ENCODE measurements at regions not wholly inside any gene's neighbourhood (a gene's known extent, or its start where the extent isn't known, plus 50 kb on each side); places are given as distances from the start of the nearest gene placed in this dataset.

DNA sequence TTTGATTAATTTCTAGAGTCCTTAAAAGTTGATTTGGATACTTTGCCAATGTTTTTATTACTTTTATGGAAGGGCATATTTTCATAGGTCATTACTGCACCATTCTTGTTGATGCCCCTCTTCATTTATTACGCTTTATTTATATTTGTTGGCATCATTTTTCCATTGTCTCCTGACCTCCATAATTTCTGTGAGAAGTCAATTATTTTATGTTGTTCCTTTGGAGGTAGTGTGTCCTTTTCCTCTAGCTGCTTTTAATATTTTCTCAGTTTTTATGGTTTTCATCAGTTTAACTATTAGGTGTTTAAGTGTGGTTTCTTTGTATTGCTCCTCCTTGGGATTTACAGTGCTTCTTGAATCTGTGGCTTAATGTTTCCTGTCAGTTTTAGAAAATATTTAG lies 134.9 kb downstream of the SAMD9 start:
- ChIA-PET POLR2A (no interaction called here), CTCF (interaction anchor here (1.2 kb wide), 1 partner anchor 8 kb away, joined by 3 read pairs; no protein-coding TSS in a partner anchor)
- no peak overlapping the region for H3K4me3 ChIP-seq (ENCODE audit: low read depth, low read length)
- DNase-seq (ENCODE audit: low read depth, low spot score) = no peak
- TF ChIP-seq, protein P1, sequence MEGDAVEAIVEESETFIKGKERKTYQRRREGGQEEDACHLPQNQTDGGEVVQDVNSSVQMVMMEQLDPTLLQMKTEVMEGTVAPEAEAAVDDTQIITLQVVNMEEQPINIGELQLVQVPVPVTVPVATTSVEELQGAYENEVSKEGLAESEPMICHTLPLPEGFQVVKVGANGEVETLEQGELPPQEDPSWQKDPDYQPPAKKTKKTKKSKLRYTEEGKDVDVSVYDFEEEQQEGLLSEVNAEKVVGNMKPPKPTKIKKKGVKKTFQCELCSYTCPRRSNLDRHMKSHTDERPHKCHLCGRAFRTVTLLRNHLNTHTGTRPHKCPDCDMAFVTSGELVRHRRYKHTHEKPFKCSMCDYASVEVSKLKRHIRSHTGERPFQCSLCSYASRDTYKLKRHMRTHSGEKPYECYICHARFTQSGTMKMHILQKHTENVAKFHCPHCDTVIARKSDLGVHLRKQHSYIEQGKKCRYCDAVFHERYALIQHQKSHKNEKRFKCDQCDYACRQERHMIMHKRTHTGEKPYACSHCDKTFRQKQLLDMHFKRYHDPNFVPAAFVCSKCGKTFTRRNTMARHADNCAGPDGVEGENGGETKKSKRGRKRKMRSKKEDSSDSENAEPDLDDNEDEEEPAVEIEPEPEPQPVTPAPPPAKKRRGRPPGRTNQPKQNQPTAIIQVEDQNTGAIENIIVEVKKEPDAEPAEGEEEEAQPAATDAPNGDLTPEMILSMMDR (IDR thresholded peaks at IDR 0.05; ENCODE audit: insufficient read depth, low read length, missing control alignments) = no peak

DNA sequence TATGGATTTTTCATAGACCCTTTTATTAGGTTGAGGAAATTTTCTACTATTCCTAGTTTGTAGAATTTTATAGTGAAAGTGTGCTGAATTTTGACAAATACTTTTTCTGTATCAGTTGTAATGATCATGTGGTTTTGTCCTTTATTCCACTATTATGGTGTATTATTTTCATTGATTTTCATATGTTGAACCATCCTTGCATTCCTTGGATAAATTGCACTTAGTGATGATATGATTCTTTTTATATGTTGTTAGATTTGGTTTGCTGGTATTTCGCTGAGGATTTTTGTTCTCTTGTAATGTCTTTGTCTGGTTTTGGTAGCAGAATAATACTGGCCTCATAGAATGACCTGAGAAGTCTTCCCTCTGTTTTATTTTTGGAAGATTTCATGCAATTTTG lies 140.6 kb upstream of the CDK6 start:
- H3K4me3 ChIP-seq (ENCODE audit: low read depth, low read length) = no peak overlapping the region
- CTCF ChIA-PET = no interaction called here
- TF ChIP-seq, protein P1 (IDR thresholded peaks at IDR 0.05; ENCODE audit: insufficient read depth, low read length, missing control alignments) = no peak
- DNase-seq (ENCODE audit: low read depth, low spot score) = no peak
- POLR2A ChIA-PET = no interaction called here

DNA sequence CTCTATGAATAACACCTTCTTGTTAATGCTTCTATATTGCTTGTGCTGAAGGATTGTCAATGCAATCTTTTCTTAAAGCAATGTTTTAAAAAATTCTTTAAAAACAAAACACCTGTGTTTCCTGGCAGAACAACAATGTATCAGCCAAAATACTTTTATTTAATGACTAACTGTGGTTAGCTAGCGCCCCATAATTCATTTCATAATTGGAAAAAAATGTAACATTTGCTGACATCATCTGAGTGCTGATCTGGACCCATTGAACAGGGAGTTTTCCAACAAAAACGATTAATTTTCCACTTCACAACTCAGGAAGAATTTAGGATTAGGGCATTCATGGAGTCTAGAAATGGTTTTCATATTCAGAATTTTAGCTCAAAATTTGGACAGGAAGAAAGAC lies 137.6 kb upstream of the CDK6 start:
- DNase-seq (ENCODE audit: low read depth, low spot score) = no peak
- CTCF ChIA-PET = interaction anchor here (0.8 kb wide), 1 partner anchor 10 kb away, joined by 3 read pairs; no protein-coding TSS in a partner anchor
- POLR2A ChIA-PET = no interaction called here

DNA sequence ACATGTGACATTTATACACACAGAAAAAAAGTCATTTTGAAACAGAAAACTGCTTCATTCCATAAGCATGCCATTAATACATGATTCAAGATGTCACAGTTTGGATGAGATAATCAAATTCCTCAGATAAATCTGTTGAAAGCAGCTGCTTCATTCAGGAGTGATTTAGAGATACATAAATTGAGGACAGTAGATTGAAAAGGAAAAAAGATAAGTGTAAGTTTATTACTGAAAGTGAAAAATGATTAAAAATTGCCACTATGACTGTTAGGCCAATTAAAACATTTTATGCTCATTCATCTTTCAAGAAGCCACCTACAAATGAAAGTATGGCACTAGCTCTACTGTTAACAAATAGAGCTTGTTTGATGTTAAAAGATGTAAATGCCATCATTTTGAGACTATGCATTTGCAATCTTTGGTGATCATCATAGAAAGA lies 136.9 kb upstream of the CDK6 start:
- DNase-seq (ENCODE audit: low read depth, low spot score) = no peak
- no peak overlapping the region for H3K4me3 ChIP-seq (ENCODE audit: low read depth, low read length)
- TF ChIP-seq, protein P1 (IDR thresholded peaks at IDR 0.05; ENCODE audit: insufficient read depth, low read length, missing control alignments) = no peak
- ChIA-PET CTCF (interaction anchor here (0.8 kb wide), 1 partner anchor 75 kb away, joined by 3 read pairs; no protein-coding TSS in a partner anchor), POLR2A (no interaction called here)

More for the DNA sequence above, 137.6 kb upstream of the CDK6 start:
- no peak overlapping the region for H3K4me3 ChIP-seq (ENCODE audit: low read depth, low read length)
- TF ChIP-seq, protein P1 (IDR thresholded peaks at IDR 0.05; ENCODE audit: insufficient read depth, low read length, missing control alignments) = no peak

DNA sequence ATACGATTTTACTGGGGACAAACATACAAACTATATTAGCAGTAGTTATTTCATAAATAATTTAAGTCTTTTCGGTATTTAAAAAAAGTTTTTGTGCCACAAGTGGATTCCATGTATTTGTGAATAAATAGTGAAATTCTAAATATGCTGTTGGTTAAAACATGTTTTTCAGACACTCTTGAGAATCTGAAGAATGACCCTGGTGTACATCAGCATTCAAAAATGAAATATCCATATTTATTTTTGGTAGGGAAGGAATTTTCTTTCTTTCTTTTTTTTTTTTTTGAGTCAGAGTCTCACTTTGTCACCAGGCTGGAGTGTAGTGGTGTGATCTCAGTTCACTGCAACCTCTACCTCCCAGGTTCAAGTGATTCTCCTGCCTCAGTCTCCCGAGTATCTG lies 136.1 kb upstream of the CDK6 start:
- ChIA-PET POLR2A (no interaction called here), CTCF (no interaction called here)
- TF ChIP-seq, protein P1 (IDR thresholded peaks at IDR 0.05; ENCODE audit: insufficient read depth, low read length, missing control alignments) = no peak
- DNase-seq (ENCODE audit: low read depth, low spot score) = no peak
- H3K4me3 ChIP-seq (ENCODE audit: low read depth, low read length) = no peak overlapping the region

DNA sequence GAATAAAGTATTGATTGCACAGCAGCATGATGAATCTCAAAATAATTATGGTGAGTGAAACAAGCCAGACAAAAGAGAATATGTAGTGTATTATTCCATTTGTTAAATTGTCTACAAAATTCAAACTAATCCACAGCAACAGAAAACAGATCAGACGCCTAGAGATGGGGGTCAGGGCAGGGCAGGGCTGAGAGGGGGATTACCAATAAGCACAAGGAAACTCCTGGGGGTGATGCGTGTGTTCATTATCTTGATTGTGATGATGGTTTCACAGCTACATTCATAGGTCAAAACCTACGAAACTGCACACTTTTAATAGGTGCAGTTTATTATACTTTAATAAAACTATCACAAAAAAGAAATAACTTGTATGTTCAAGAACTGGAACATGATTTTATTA lies 132.7 kb upstream of the CDK6 start:
- DNase-seq (ENCODE audit: low read depth, low spot score) = no peak
- TF ChIP-seq, protein P1 (IDR thresholded peaks at IDR 0.05; ENCODE audit: insufficient read depth, low read length, missing control alignments) = no peak
- CTCF ChIA-PET = interaction anchor here (1.2 kb wide), 1 partner anchor 18 kb away, joined by 3 read pairs; no protein-coding TSS in a partner anchor
- H3K4me3 ChIP-seq (ENCODE audit: low read depth, low read length) = no peak overlapping the region
- POLR2A ChIA-PET = no interaction called here
